PC-3 (cell line): ENCODE measurements at regions not wholly inside any gene's neighbourhood (a gene's known extent, or its start where the extent isn't known, plus 50 kb on each side); places are given as distances from the start of the nearest gene placed in this dataset.

Experiments
- ATAC-seq: fragments of 200-7000 bp; cut with Tn5 transposase; 2 replicates; pipeline ENCODE4 v1.9.1; 2020; ENCODE audit warnings: mild to moderate bottlenecking, moderate library complexity
- BruUV-seq: library from RNA; stranded (reverse); fragments of 400-500 nt; replicated peaks from 2 replicates; lab custom pipeline; 2021; lab: Mats Ljungman, UMichigan
- CTCF ChIA-PET: fragments of 300-600 bp; sonication (Branson Sonifier 250); formaldehyde crosslinking; loops from one replicate; lab custom pipeline; 2022; ENCODE audit warnings: antibody characterized with exemption; lab: Charles Lee
- POLR2A ChIA-PET: fragments of 300-600 bp; sonication (Branson Sonifier 250); formaldehyde crosslinking; loops from one replicate; lab custom pipeline; 2022; ENCODE audit warnings: antibody characterized with exemption; ENCODE audit not compliant: unreplicated experiment; lab: Charles Lee
- DNase-seq: peaks from one replicate; pipeline ENCODE4 v3.0.0-alpha.2; 2015
- H2AFZ ChIP-seq: fragments of 300-600 bp; sonication (generic); 2 replicates; pipeline ENCODE4 v1.6.0; 2016; ENCODE audit warnings: antibody characterized with exemption, low read length
- H3F3A ChIP-seq: fragments of 300-600 bp; sonication (generic); one replicate; pipeline ENCODE4 v1.6.0; 2017; ENCODE audit warnings: antibody characterized with exemption, low read length, control low read depth, mild to moderate bottlenecking; ENCODE audit not compliant: unreplicated experiment
- H3K27ac ChIP-seq: fragments of 300-600 bp; sonication (generic); 2 replicates; pipeline ENCODE4 v1.5.1; 2016; ENCODE audit warnings: mild to moderate bottlenecking, low read length
- H3K27me3 ChIP-seq: fragments of 300-600 bp; sonication (generic); 2 replicates; pipeline ENCODE4 v1.6.1; 2016; ENCODE audit warnings: low read length, mixed read lengths
- H3K36me3 ChIP-seq: fragments of 300-600 bp; sonication (generic); 2 replicates; pipeline ENCODE4 v1.6.1; 2016; ENCODE audit warnings: low read depth, mixed run types, low read length, mixed read lengths
- H3K4me1 ChIP-seq: fragments of 300-600 bp; sonication (generic); 2 replicates; pipeline ENCODE4 v1.5.1; 2016; ENCODE audit warnings: low read length; ENCODE audit not compliant: insufficient read depth
- H3K4me2 ChIP-seq: fragments of 300-600 bp; sonication (generic); 2 replicates; pipeline ENCODE4 v1.6.0; 2016; ENCODE audit warnings: low read length
- H3K4me3 ChIP-seq: fragments of 300-600 bp; sonication (generic); 2 replicates; pipeline ENCODE4 v1.5.1; 2016; ENCODE audit warnings: mild to moderate bottlenecking, low read length, mixed read lengths
- H3K79me2 ChIP-seq: fragments of 300-600 bp; sonication (generic); 2 replicates; pipeline ENCODE4 v1.6.1; 2017; ENCODE audit warnings: low read length, mixed read lengths
- H3K9ac ChIP-seq: fragments of 300-600 bp; sonication (generic); 2 replicates; pipeline ENCODE4 v1.6.0; 2016; ENCODE audit warnings: mild to moderate bottlenecking, low read length
- H3K9me2 ChIP-seq: fragments of 300-600 bp; sonication (generic); replicated peaks from 2 replicates; pipeline ENCODE4 v1.6.1; 2016; ENCODE audit warnings: mixed run types, low read length, mixed read lengths
- H3K9me3 ChIP-seq: fragments of 300-600 bp; sonication (generic); 2 replicates; pipeline ENCODE4 v1.6.1; 2016; ENCODE audit warnings: low read length, mixed read lengths
- H4K20me1 ChIP-seq: fragments of 300-600 bp; sonication (generic); 2 replicates; pipeline ENCODE4 v1.6.1; 2016; ENCODE audit warnings: low read length, mixed read lengths
- EZH2 ChIP-seq: fragments of 300-600 bp; sonication (generic); IDR thresholded peaks from one replicate; pipeline ENCODE4 v1.6.1; 2017; ENCODE audit warnings: antibody characterized with exemption, mild to moderate bottlenecking, low read length; ENCODE audit not compliant: unreplicated experiment
- EZH2phosphoT487 ChIP-seq: fragments of 300-600 bp; sonication (generic); IDR thresholded peaks from 2 replicates; pipeline ENCODE4 v1.6.1; 2018; ENCODE audit warnings: mild to moderate bottlenecking, antibody characterized with exemption, low read length, borderline replicate concordance
- intact Hi-C: fragments of 100-400 bp; cut with micrococcal nuclease; formaldehyde crosslinking; loops from 2 replicates; pipeline ENCODE4 v1.9.0; 2023
- TF ChIP-seq, protein P1 (sequence below): fragments of 300-600 bp; sonication (generic); conservative IDR thresholded peaks from 2 replicates; pipeline ENCODE4 v1.5.1; 2017; ENCODE audit warnings: antibody characterized with exemption, low read depth, mild to moderate bottlenecking, low read length

DNA sequence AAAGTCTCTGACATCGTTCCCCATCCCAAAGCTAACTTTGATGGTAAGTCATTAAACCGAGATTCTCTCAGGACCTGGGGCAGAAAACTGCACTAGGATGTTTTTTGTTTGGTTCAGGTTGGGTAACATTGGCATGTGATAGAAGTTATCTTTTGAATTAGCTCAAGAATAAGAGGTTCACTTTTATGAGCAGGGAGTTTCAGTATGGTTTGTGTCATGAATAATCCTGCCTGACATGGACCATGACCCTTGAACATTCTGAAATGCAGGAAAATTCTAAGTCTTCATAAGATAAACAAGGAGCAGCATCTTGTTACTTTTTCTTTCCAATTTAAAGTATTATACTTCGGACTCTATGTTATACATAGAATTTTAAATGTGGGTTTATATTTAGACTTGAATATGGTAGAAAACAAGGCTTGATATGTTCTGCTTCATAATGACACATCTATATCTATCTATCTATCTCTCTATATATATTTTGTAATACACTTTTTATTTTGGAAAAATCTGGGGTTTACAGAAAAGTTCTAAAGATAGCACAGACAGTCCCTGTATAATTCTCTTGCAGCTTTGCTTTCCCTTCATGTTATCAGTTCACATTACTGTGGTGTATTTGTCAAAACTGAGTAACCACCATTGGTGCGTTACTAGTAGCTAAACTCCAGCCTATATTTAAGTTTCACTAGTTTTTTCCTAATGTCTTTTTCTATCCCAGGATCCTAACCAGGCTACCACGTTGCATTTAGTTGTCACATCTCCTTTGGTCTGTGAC lies 102.7 kb upstream of the TAF11L2 start:
- Histone ChIP-seq H3K9me3 (no peaks in the 10 kb centered on the region), H3K9ac (no peak overlapping the region), H3K27ac (no peak overlapping the region), H3K36me3 (no peaks in the 10 kb centered on the region), H4K20me1 (no peaks in the 10 kb centered on the region), H3K4me1 (peaks cover 15% of the 10 kb centered on the region), H3K79me2 (no peaks in the 10 kb centered on the region), H3K27me3 (no peaks in the 10 kb centered on the region), H3K4me2 (no peak overlapping the region), H2AFZ (no peak overlapping the region), H3K9me2 (no peaks in the 10 kb centered on the region), H3F3A (no peaks in the 10 kb centered on the region), H3K4me3 (no peak overlapping the region)
- TF ChIP-seq EZH2 (no peak), EZH2phosphoT487 (no peak)
- TF ChIP-seq, protein P1, sequence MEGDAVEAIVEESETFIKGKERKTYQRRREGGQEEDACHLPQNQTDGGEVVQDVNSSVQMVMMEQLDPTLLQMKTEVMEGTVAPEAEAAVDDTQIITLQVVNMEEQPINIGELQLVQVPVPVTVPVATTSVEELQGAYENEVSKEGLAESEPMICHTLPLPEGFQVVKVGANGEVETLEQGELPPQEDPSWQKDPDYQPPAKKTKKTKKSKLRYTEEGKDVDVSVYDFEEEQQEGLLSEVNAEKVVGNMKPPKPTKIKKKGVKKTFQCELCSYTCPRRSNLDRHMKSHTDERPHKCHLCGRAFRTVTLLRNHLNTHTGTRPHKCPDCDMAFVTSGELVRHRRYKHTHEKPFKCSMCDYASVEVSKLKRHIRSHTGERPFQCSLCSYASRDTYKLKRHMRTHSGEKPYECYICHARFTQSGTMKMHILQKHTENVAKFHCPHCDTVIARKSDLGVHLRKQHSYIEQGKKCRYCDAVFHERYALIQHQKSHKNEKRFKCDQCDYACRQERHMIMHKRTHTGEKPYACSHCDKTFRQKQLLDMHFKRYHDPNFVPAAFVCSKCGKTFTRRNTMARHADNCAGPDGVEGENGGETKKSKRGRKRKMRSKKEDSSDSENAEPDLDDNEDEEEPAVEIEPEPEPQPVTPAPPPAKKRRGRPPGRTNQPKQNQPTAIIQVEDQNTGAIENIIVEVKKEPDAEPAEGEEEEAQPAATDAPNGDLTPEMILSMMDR, result no peak
- CTCF ChIA-PET, result interaction anchor here (0.5 kb wide), 1 partner anchor 25 kb away, joined by 3 read pairs; no protein-coding TSS in a partner anchor
- POLR2A ChIA-PET, result no interaction called here
- intact Hi-C loops, result loop anchor here (5.0 kb wide), 1 partner anchor 178 kb away; the partner anchor contains the start of gene BASP1
- DNase-seq (no peak), ATAC-seq (no peak)
- BruUV-seq, result no TSS peak

DNA sequence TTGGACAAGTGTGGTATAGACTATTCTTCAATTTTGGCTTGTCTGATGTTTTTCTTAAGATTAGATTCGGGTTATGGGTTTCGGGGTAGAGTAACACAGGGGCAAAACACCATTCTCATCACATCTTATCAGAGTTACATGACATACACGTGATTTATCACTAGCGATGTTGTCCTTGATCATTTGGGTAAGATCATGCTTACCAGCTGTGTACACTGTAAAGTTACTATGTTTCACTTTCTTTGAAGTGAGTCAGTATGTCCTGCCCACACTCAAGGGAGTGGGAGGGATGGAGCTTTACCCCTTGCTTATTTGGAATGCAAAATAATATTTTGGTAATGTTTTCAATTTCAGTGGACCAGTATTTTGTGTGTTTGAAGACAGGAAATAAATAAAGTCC lies 101.8 kb upstream of the TAF11L2 start:
- intact Hi-C loops, result loop anchor here (5.0 kb wide), 1 partner anchor 179 kb away; the partner anchor contains the start of gene BASP1
- Histone ChIP-seq H3K9ac (no peak overlapping the region), H2AFZ (no peak overlapping the region), H3K79me2 (no peaks in the 10 kb centered on the region), H3K27ac (no peak overlapping the region), H3K4me1 (peaks cover 15% of the 10 kb centered on the region), H3K36me3 (no peaks in the 10 kb centered on the region), H4K20me1 (no peaks in the 10 kb centered on the region), H3K4me3 (no peak overlapping the region), H3K9me3 (no peaks in the 10 kb centered on the region), H3K27me3 (no peaks in the 10 kb centered on the region), H3K9me2 (no peaks in the 10 kb centered on the region), H3F3A (no peaks in the 10 kb centered on the region), H3K4me2 (no peak overlapping the region)
- TF ChIP-seq EZH2 (no peak), EZH2phosphoT487 (no peak)
- TF ChIP-seq, protein P1, result no peak
- DNase-seq (peak; percentile 27), ATAC-seq (no peak)
- POLR2A ChIA-PET, result no interaction called here
- no TSS peak for BruUV-seq
- CTCF ChIA-PET, result no interaction called here

DNA sequence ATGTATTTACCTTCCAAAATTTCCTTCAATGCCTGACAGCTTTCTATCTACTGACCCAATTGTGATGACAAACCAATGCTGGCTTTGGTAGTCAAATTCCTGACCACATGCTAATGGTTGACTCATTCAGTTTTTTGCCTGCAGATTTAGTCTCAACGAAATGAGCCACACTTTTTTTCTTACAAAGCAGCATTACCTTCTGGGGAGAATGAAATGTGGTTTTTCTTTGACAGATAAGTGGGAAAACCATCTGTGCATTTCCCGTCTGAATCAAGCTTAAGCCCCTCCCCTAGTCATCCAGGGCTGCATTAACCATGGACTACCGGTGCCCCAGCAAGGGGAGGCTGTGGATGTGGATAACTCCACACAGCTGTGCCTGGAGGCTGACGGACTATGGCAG lies 99.6 kb upstream of the TAF11L2 start:
- H3F3A ChIP-seq, result no peaks in the 10 kb centered on the region
- TF ChIP-seq EZH2phosphoT487 (no peak), EZH2 (no peak)
- TF ChIP-seq, protein P1, result no peak
- no peaks in the 10 kb centered on the region for H3K9me2 ChIP-seq
- peak overlapping the region; percentile 29 for H2AFZ ChIP-seq
- intact Hi-C loops, result loop anchor here (5.0 kb wide), 1 partner anchor 181 kb away; the partner anchor contains the start of gene BASP1
- H3K4me3 ChIP-seq, result no peak overlapping the region
- no TSS peak for BruUV-seq
- peak overlapping the region; percentile 51 for H3K4me2 ChIP-seq
- CTCF ChIA-PET, result no interaction called here
- ATAC-seq (peak; percentile 74), DNase-seq (peak; percentile 93)
- POLR2A ChIA-PET, result no interaction called here
- H3K4me1 ChIP-seq, result peaks cover 26% of the 10 kb centered on the region
- no peak overlapping the region for H3K27ac ChIP-seq
- no peaks in the 10 kb centered on the region for H3K79me2 ChIP-seq
- H3K9ac ChIP-seq, result no peak overlapping the region
- H3K36me3 ChIP-seq, result no peaks in the 10 kb centered on the region
- H3K9me3 ChIP-seq, result no peaks in the 10 kb centered on the region
- H3K27me3 ChIP-seq, result no peaks in the 10 kb centered on the region
- no peaks in the 10 kb centered on the region for H4K20me1 ChIP-seq
